ENCODE measurements at regions not wholly inside any gene's neighbourhood (a gene's known extent, or its start where the extent isn't known, plus 50 kb on each side); places are given as distances from the start of the nearest gene placed in this dataset.

DNA sequence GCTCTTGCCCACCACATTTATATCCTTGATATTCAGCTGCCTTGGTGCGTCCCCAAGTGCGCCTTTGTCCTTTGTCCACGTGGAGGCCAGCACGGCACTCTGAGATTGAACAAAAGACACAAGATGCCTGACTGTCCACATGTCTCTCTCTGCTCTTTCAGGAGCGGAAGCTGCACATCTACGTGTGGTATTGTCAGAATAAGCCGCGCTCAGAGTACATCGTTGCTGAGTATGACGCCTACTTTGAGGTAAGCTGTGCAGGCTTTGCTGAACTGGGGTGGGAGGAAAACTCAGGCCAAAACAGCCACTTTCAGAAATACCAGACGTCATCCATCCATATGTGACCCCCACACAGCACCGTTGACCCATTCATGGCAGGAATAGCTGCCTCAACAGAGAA, 72.0 kb upstream of the UMPS start:
- TF ChIP-seq POLR2A (IDR thresholded peaks at IDR 0.05): no peak
- no peak for TF ChIP-seq EP300 (IDR thresholded peaks at IDR 0.05)
- TF ChIP-seq, protein P1, sequence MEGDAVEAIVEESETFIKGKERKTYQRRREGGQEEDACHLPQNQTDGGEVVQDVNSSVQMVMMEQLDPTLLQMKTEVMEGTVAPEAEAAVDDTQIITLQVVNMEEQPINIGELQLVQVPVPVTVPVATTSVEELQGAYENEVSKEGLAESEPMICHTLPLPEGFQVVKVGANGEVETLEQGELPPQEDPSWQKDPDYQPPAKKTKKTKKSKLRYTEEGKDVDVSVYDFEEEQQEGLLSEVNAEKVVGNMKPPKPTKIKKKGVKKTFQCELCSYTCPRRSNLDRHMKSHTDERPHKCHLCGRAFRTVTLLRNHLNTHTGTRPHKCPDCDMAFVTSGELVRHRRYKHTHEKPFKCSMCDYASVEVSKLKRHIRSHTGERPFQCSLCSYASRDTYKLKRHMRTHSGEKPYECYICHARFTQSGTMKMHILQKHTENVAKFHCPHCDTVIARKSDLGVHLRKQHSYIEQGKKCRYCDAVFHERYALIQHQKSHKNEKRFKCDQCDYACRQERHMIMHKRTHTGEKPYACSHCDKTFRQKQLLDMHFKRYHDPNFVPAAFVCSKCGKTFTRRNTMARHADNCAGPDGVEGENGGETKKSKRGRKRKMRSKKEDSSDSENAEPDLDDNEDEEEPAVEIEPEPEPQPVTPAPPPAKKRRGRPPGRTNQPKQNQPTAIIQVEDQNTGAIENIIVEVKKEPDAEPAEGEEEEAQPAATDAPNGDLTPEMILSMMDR (IDR thresholded peaks at IDR 0.05): no peak
- H3K36me3 ChIP-seq: no peaks in the 10 kb centered on the region
- H3K4me1 ChIP-seq (ENCODE audit: insufficient read depth): no peaks in the 10 kb centered on the region
- H3K27ac ChIP-seq: no peak overlapping the region
- intact Hi-C loops (cut with DNase I): no loop called here
- H3K27me3 ChIP-seq: no peaks in the 10 kb centered on the region
- 87 to 89% (median 88%) methylated on average over 12 of the region's 12 CpGs for WGBS, 3 donors
- DNase-seq: no peak
- H3K4me3 ChIP-seq: no peak overlapping the region
- no peaks in the 10 kb centered on the region for H3K9me3 ChIP-seq

DNA sequence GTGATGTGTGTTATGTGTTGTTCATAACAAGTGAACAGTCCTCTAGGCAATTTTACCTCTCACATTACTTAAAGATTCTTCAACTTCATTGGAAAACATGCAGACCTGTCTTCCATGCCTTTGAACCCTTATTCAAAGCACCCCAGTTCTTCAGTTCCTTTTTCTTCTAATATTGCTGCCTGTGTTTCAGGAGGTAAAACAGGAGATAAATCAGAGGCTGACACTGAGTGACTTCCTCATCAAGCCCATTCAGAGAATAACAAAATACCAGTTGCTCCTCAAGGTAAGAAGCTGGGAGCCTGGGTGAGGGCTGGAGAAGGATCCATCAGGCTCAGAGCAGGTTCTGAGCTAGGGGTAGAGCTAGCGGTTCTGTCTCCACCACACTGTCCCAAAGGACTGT, 71.1 kb upstream of the UMPS start:
- intact Hi-C loops (cut with DNase I): no loop called here
- H3K4me3 ChIP-seq: no peak overlapping the region
- 0 to 86% (median 69%) methylated on average over 1 of the region's 1 CpG for WGBS, 3 donors
- H3K9me3 ChIP-seq: no peaks in the 10 kb centered on the region
- H3K4me1 ChIP-seq (ENCODE audit: insufficient read depth): no peaks in the 10 kb centered on the region
- H3K27ac ChIP-seq: no peak overlapping the region
- no peaks in the 10 kb centered on the region for H3K36me3 ChIP-seq
- no peak for DNase-seq
- no peaks in the 10 kb centered on the region for H3K27me3 ChIP-seq
- no peak for TF ChIP-seq POLR2A (IDR thresholded peaks at IDR 0.05)
- no peak for TF ChIP-seq EP300 (IDR thresholded peaks at IDR 0.05)
- TF ChIP-seq, protein P1 (IDR thresholded peaks at IDR 0.05): no peak

DNA sequence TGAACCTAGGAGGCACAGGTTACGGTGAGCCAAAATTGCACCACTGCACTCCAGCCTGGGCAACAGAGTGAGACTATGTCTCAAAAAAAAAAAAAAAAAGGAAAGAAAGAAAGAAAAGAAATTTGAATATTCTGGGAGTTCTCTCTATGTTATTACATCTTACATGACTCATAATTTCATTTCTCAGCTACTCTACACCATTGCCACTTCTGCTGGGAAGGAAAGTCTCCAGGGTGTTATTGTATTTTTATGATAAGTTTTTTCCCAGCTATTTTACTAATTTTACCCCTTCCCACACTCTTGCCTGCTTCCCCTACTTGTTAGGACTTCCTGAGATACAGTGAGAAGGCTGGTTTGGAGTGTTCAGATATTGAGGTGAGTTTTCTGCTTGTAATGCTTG, 69.7 kb upstream of the UMPS start:
- Histone ChIP-seq H3K36me3 (no peaks in the 10 kb centered on the region), H3K4me3 (no peak overlapping the region), H3K27me3 (no peaks in the 10 kb centered on the region), H3K9me3 (no peaks in the 10 kb centered on the region), H3K4me1 (ENCODE audit: insufficient read depth) (no peaks in the 10 kb centered on the region), H3K27ac (no peak overlapping the region)
- intact Hi-C loops (cut with DNase I): no loop called here
- no peak for DNase-seq
- WGBS, 3 donors: 93 to 96% (median 95%) methylated on average over 1 of the region's 1 CpG
- TF ChIP-seq EP300 (IDR thresholded peaks at IDR 0.05) (no peak), POLR2A (IDR thresholded peaks at IDR 0.05) (no peak)
- TF ChIP-seq, protein P1 (IDR thresholded peaks at IDR 0.05): no peak

DNA sequence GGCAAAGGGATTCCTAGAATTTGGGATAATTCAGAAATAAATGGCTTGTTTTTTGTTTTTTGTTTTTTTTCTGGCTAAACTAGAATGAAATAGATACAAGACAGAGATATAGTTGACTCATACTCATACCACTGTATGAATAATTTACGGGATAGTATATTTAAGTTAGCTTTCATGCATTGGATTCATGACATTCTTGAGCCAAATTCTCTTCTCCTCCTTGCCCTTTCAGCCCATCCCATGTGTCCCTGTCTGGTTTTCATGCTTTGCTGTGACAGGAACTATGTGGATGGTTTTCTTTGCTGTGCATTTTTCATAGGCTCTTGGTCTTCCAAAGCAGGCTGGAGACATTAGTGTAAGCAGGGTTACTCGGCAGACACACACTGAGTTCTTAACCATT, 66.6 kb upstream of the UMPS start:
- TF ChIP-seq EP300 (IDR thresholded peaks at IDR 0.05): no peak
- TF ChIP-seq POLR2A (IDR thresholded peaks at IDR 0.05): no peak
- TF ChIP-seq, protein P1 (IDR thresholded peaks at IDR 0.05): no peak
- WGBS, 3 donors: 75 to 82% (median 78%) methylated on average over 2 of the region's 2 CpGs
- H3K4me3 ChIP-seq: no peak overlapping the region
- no peak for DNase-seq
- H3K4me1 ChIP-seq (ENCODE audit: insufficient read depth): no peaks in the 10 kb centered on the region
- no peaks in the 10 kb centered on the region for H3K36me3 ChIP-seq
- H3K27me3 ChIP-seq: no peaks in the 10 kb centered on the region
- no peaks in the 10 kb centered on the region for H3K9me3 ChIP-seq
- no peak overlapping the region for H3K27ac ChIP-seq
- intact Hi-C loops (cut with DNase I): no loop called here

DNA sequence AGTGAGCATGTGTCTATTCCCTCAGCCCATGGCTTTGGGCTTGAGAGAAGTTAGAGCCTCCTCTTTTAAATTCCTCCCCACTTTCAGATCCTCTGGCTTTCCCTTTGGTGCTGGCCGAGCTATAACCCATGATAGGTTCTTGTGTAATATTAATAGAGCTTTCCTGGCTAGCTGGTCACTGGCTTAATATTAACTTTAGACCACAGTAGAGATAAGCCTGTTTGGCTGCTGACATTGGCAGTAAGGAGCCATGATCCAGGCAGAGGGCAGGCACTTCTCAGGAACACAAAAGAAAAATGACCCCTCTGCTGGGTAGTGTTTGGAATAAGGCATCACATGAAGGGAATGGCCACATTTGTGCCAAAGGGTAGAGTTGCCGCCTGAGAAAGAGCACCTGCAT, 65.4 kb upstream of the UMPS start:
- H3K36me3 ChIP-seq: no peaks in the 10 kb centered on the region
- no peak for TF ChIP-seq POLR2A (IDR thresholded peaks at IDR 0.05)
- TF ChIP-seq, protein P1 (IDR thresholded peaks at IDR 0.05): no peak
- TF ChIP-seq EP300 (IDR thresholded peaks at IDR 0.05): no peak
- H3K27me3 ChIP-seq: no peaks in the 10 kb centered on the region
- intact Hi-C loops (cut with DNase I): no loop called here
- H3K4me3 ChIP-seq: no peak overlapping the region
- H3K9me3 ChIP-seq: no peaks in the 10 kb centered on the region
- DNase-seq: no peak
- H3K4me1 ChIP-seq (ENCODE audit: insufficient read depth): no peaks in the 10 kb centered on the region
- H3K27ac ChIP-seq: no peak overlapping the region
- WGBS, 3 donors: 89 to 97% (median 95%) methylated on average over 2 of the region's 2 CpGs
